ENCODE measurements at regions not wholly inside any gene's neighbourhood (a gene's known extent, or its start where the extent isn't known, plus 50 kb on each side); places are given as distances from the start of the nearest gene placed in this dataset.

DNA sequence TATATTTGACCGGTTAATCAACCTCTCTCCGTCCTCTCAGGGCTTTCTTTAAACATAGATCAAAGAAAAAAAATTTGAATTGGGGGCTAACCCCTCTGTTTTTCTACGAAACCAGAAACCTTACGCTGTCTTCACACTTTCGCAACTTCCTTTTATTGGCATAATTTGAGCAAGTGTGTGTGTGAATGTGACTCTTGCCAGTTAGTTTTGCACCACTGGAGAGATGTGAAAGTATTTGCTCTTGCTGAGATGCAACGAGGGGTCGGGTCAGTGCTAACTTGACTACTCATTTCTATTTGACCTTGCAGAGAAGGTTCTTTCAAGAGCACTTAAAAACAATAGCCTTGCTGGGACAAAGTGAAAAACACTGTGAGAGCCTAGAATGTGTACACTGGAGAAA lies 81.2 kb downstream of the FAM43A start:
- BruUV-seq (replicated peaks) = no TSS peak
- Mint-ChIP-seq H3K4me1 (ENCODE audit: insufficient read depth, unreplicated experiment) (peaks cover 11% of the 10 kb centered on the region), H3K27ac (ENCODE audit: low read depth, unreplicated experiment) (no peak overlapping the region), H3K27me3 (ENCODE audit: insufficient read depth, unreplicated experiment) (peaks cover 11% of the 10 kb centered on the region), H3K4me3 (ENCODE audit: unreplicated experiment) (no peak overlapping the region), H3K9me3 (ENCODE audit: unreplicated experiment) (no peaks in the 10 kb centered on the region), H3K36me3 (ENCODE audit: insufficient read depth, unreplicated experiment) (no peaks in the 10 kb centered on the region)
- TF ChIP-seq, protein P1, sequence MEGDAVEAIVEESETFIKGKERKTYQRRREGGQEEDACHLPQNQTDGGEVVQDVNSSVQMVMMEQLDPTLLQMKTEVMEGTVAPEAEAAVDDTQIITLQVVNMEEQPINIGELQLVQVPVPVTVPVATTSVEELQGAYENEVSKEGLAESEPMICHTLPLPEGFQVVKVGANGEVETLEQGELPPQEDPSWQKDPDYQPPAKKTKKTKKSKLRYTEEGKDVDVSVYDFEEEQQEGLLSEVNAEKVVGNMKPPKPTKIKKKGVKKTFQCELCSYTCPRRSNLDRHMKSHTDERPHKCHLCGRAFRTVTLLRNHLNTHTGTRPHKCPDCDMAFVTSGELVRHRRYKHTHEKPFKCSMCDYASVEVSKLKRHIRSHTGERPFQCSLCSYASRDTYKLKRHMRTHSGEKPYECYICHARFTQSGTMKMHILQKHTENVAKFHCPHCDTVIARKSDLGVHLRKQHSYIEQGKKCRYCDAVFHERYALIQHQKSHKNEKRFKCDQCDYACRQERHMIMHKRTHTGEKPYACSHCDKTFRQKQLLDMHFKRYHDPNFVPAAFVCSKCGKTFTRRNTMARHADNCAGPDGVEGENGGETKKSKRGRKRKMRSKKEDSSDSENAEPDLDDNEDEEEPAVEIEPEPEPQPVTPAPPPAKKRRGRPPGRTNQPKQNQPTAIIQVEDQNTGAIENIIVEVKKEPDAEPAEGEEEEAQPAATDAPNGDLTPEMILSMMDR (IDR thresholded peaks at IDR 0.05; ENCODE audit: unreplicated experiment) = no peak
- POLR2A ChIA-PET = interaction anchor here (1.0 kb wide), 1 partner anchor 94 kb away, joined by 3 read pairs; the partner anchor contains the start of gene LSG1
- no peak for DNase-seq (ENCODE audit: unreplicated experiment)
- intact Hi-C loops (cut with micrococcal nuclease) = no loop called here
- CTCF ChIA-PET = interaction anchor here (0.8 kb wide), 1 partner anchor 496 kb away, joined by 4 read pairs; no protein-coding TSS in a partner anchor

DNA sequence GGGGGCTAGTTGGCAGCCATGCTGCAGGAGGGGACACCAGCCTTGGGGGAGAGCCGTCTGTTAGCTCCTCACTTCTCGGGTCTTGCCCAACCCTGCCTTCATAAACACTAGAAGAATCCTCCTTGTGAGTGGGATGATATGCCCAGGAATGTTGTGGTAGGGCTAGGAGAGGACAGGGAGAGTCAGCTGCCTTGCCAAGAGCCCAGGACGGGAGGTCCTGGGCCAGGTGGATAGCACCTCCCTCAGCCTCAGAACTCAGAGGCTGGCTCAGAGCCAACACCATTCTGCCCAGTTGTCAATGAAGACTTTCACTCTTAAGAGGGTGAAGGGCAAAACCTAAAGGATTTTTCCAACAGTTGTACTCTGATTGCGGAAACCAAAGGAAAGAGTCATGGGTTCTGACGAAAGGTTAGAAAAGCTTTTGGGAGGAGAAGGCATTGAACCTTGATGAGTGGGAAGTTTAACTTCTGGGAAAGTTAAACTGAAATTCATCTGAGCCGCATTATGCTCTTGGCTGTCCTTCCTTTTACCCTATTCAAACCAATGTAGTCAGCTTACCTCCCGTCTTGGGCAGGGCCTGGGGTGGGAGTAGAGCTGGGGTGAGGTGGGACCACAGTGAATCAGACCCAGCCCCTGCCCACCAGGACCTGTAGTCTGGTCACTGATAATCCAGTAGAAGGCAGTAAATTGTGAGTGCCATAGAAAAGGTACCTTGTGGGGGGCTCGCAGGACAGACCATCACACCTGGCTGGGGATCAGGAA lies 81.9 kb downstream of the FAM43A start:
- TF ChIP-seq, protein P1 (IDR thresholded peaks at IDR 0.05; ENCODE audit: unreplicated experiment) = no peak
- DNase-seq (ENCODE audit: unreplicated experiment) = no peak
- no peaks in the 10 kb centered on the region for H3K36me3 Mint-ChIP-seq (ENCODE audit: insufficient read depth, unreplicated experiment)
- H3K4me3 Mint-ChIP-seq (ENCODE audit: unreplicated experiment) = no peak overlapping the region
- CTCF ChIA-PET = interaction anchor here (0.8 kb wide), 1 partner anchor 495 kb away, joined by 4 read pairs; no protein-coding TSS in a partner anchor
- peaks cover 11% of the 10 kb centered on the region for H3K27me3 Mint-ChIP-seq (ENCODE audit: insufficient read depth, unreplicated experiment)
- POLR2A ChIA-PET = interaction anchor here (0.8 to 1.0 kb wide), 2 partner anchors 95 to 418 kb away, joined by 3 read pairs; partner anchors contain the start of gene LSG1
- intact Hi-C loops (cut with micrococcal nuclease) = no loop called here
- H3K9me3 Mint-ChIP-seq (ENCODE audit: unreplicated experiment) = no peaks in the 10 kb centered on the region
- peaks cover 13% of the 10 kb centered on the region for H3K4me1 Mint-ChIP-seq (ENCODE audit: insufficient read depth, unreplicated experiment)
- H3K27ac Mint-ChIP-seq (ENCODE audit: low read depth, unreplicated experiment) = no peak overlapping the region
- BruUV-seq (replicated peaks) = no TSS peak

DNA sequence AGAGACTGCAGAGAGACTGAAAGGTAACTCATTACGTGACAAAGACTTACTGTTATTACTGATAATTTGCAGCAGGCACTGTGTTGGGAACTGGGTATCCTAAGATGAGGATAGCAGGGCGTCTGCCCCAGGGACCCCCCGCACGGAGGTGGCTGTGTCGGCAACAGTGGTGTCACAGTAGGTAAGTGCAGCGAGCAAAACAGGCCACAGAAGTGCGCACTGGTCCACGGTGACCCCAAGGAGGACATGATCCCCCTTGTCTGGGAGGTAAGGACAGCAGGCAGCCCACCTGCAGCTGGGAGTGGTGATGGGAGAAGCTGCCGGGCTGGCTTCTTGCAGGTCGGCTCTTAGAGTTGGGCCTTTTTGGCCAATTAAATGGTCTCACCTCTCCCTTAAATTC lies 82.9 kb downstream of the FAM43A start:
- H3K36me3 Mint-ChIP-seq (ENCODE audit: insufficient read depth, unreplicated experiment) = no peaks in the 10 kb centered on the region
- no TSS peak for BruUV-seq (replicated peaks)
- intact Hi-C loops (cut with micrococcal nuclease) = no loop called here
- ChIA-PET POLR2A (interaction anchor here (0.6 to 1.3 kb wide), 7 partner anchors 8 to 106 kb away, joined by 3 to 8 read pairs (median 3); partner anchors contain the start of gene LSG1), CTCF (interaction anchor here (0.6 to 1.1 kb wide), 2 partner anchors 14 to 328 kb away, joined by 3 to 4 read pairs; no protein-coding TSS in a partner anchor)
- peaks cover 22% of the 10 kb centered on the region for H3K4me1 Mint-ChIP-seq (ENCODE audit: insufficient read depth, unreplicated experiment)
- peak overlapping the region; percentile 5 for H3K27ac Mint-ChIP-seq (ENCODE audit: low read depth, unreplicated experiment)
- H3K9me3 Mint-ChIP-seq (ENCODE audit: unreplicated experiment) = no peaks in the 10 kb centered on the region
- DNase-seq (ENCODE audit: unreplicated experiment) = no peak
- H3K4me3 Mint-ChIP-seq (ENCODE audit: unreplicated experiment) = peak overlapping the region; percentile 77
- TF ChIP-seq, protein P1 (IDR thresholded peaks at IDR 0.05; ENCODE audit: unreplicated experiment) = no peak
- peaks cover 11% of the 10 kb centered on the region for H3K27me3 Mint-ChIP-seq (ENCODE audit: insufficient read depth, unreplicated experiment)

DNA sequence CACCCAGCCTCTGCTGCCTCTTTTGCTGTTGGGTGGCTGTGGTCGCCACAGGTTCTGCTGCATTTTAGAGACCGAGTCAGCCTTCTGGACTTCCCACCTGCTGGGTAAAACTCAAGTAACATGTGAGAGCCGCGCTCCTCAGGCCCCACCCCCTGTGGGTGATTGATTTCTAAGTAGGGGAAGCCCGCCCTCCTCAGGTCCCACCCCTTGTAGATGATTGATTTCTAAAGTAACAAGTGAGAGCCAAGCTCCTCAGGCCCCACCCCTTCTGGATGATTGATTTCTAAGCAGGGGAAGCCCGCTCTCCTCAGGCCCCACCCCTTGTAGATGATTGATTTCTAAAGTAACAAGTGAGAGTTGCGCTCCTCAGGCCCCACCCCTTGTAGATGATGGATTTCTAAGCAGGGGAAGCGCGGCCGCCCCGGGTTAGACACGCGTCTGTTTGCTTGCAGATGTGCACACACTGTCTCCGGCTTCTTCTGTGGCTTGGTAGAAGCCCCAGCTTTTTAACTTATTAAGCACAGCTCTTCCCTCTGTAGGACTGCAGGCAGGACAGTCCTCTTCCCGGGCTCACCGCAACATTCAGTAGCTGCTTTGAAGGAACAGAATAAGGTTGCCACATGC lies 83.4 kb downstream of the FAM43A start:
- intact Hi-C loops (cut with micrococcal nuclease) = no loop called here

More for the DNA sequence above, 83.4 kb downstream of the FAM43A start:
- Mint-ChIP-seq H3K9me3 (ENCODE audit: unreplicated experiment) (no peaks in the 10 kb centered on the region), H3K4me3 (ENCODE audit: unreplicated experiment) (peak overlapping the region; percentile 77), H3K4me1 (ENCODE audit: insufficient read depth, unreplicated experiment) (peaks cover 24% of the 10 kb centered on the region), H3K36me3 (ENCODE audit: insufficient read depth, unreplicated experiment) (no peaks in the 10 kb centered on the region), H3K27ac (ENCODE audit: low read depth, unreplicated experiment) (peak overlapping the region; percentile 5), H3K27me3 (ENCODE audit: insufficient read depth, unreplicated experiment) (peaks cover 11% of the 10 kb centered on the region)
- CTCF ChIA-PET = interaction anchor here (0.6 to 1.1 kb wide), 4 partner anchors 13 to 647 kb away, joined by 3 to 4 read pairs (median 3); no protein-coding TSS in a partner anchor
- POLR2A ChIA-PET = interaction anchor here (0.6 to 1.3 kb wide), 8 partner anchors 9 to 289 kb away, joined by 3 to 8 read pairs (median 3); partner anchors contain the start of gene LSG1
- peak; percentile 98 for DNase-seq (ENCODE audit: unreplicated experiment)
- TF ChIP-seq, protein P1 (IDR thresholded peaks at IDR 0.05; ENCODE audit: unreplicated experiment) = no peak
- no TSS peak for BruUV-seq (replicated peaks)

Data from MCF 10A (cell line).